ENCODE measurements at regions not wholly inside any gene's neighbourhood (a gene's known extent, or its start where the extent isn't known, plus 50 kb on each side); places are given as distances from the start of the nearest gene placed in this dataset.
"Not testable (repeated sequence)": the region's sequence is repeated elsewhere in the genome, so short reads cannot be mapped to it uniquely, and the experiment has no call there.

GRCh38 chr3:188974856-188975599 lies 196.7 kb upstream of the TPRG1 start:
- no peak for DNase-seq

DNA sequence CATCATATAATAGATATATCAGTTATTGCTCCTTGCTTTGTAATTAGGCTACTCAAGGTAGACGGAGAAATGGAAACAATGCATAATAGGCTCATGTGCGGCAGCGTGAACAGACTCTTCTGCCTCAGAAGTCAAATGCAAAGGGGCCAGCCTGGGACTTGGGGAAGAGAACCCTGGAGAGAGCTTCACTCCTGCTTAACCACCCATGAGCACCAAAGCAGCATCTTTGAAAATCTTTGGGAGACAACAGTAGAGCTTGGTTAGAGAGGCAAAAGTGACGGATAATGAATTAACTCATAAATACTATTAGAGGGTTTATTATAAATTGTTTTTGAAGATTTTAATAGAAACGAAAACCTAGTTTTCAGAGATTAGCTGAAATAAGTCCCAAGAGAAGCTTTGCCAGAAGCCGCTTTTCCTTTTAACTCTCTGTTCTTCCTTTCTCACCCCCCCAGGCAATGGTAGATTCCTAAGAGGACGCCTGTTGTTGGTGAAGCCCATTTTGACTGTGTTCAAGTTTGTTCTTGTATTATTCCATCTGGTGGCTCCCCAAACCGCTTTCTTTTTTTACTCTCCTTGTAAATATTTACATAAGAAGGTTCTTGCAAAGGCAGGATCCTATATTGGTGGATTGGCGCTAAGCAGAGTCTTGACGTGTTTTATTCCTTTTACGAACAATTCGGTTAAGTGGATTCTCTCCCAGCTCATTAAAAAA lies 196.0 kb upstream of the TPRG1 start:
- no peak for DNase-seq

GRCh38 chr3:188976407-188976806 lies 195.4 kb upstream of the TPRG1 start:
- no peak for DNase-seq

GRCh38 chr3:188978421-188979171 lies 193.2 kb upstream of the TPRG1 start:
- no peak for DNase-seq

- DNase-seq: no peak
Observed at GRCh38 chr3:188979248-188979647, 192.5 kb upstream of the TPRG1 start.

DNA sequence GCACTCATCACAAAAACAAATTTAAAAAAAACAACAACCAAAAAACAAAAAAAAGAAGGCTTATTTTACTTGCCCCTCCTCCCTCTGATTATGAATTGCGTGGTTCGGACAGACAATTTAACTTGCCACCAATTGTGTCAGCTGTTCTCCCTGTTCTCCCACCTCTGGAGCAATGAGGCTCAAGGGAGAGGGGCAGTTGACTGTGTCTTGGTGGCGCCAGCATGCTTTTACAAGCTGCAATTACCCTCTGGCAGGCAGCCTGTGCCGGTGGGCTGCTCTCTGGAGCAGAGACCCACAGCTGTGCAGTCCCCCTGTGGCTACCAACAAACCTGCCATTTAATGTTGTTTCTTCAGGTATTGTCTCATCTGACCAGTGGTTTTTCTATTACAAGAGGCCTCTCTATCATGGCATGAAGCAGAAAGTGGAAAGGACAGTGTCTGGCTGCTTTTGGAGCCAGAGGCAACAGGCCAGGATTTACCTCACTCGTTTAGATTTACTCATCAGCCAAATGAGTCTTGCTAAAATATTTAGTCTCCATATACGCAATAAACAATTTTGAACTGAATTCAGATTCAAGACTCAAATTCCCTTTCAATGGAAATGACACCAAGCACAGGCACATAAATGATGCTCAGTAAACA lies 192.0 kb upstream of the TPRG1 start:
- no peak for DNase-seq

DNA sequence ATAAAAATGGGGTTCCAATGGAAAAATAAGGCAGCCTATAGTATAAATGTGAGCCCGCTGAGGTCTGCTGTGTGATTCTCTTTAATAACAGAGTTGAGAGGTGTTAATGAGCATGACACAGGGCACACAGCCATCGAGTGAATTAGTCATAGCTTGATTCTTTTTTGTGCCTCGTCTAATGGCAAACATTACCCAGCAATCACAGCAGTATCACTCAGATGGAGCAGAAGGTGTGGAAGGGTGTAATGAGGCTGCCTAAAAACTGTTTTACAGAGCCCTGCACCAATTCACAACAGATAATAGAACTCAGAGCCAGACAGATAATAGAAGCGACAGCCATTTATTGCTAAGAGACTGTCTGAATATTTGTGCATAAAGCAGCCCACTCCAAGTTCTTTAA lies 178.6 kb upstream of the TPRG1 start:
- DNase-seq: no peak

- no peak for DNase-seq
Observed at GRCh38 chr3:189001559-189001958, 170.2 kb upstream of the TPRG1 start.

- no peak for DNase-seq
Observed at GRCh38 chr3:189003410-189003809, 168.4 kb upstream of the TPRG1 start.

DNA sequence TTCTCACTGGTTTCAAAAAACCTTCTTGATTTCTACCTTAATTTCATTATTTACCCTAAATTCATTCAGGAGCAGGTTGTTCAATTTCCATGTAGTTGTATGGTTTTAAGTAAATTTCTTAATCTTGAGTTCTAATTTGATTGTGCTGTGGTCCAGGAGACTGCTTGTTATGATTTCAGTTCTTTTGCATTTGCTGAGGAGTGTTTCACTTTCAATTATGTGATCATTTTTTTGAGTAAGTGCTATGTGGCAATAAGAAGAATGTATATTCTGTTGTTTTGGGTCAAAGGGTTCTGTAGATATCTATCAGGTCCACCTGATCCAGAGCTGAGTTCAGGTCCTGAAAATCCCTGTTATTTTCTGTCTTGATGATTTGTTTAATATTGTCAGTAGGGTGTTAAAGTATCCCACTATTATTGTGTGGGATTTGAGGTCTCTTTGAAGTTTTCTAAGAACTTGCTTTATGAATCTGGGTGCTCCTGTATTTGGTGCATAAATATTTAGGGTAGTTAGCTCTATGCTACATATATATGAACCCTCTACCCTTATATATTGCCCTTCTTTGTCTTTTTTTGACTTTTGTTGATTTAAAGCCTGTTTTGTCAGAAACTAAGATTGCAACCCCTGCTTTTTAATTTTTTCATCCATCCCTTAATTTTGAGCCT lies 158.4 kb upstream of the TPRG1 start:
- no peak for DNase-seq

DNA sequence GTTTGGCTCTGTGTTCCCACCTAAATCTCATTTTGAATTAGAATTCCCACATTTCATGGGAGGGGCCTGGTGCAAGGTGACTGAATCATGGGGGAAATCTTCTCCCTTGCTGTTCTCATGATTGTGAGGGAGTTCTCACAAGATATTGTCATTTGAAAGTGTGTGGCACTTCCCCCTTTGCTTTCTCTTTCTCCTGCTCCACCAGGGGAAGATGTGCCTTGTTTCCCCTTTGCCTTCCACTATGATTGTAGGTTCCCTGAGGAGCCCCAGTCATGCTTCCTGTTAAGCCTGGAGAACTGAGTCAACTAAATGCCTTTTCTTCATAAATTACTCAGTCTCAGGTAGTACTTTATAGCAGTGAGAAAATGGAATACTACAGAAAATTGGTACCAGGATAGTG lies 157.2 kb upstream of the TPRG1 start:
- no peak for DNase-seq

- DNase-seq: not testable (repeated sequence)
Observed at GRCh38 chr3:189022576-189023466, 148.9 kb upstream of the TPRG1 start.

GRCh38 chr3:189025866-189026265 lies 145.9 kb upstream of the TPRG1 start:
- no peak for DNase-seq

- no peak for DNase-seq
Observed at GRCh38 chr3:189027626-189028155, 144.1 kb upstream of the TPRG1 start.

GRCh38 chr3:189038773-189039745 lies 132.7 kb upstream of the TPRG1 start:
- no peak for DNase-seq

DNA sequence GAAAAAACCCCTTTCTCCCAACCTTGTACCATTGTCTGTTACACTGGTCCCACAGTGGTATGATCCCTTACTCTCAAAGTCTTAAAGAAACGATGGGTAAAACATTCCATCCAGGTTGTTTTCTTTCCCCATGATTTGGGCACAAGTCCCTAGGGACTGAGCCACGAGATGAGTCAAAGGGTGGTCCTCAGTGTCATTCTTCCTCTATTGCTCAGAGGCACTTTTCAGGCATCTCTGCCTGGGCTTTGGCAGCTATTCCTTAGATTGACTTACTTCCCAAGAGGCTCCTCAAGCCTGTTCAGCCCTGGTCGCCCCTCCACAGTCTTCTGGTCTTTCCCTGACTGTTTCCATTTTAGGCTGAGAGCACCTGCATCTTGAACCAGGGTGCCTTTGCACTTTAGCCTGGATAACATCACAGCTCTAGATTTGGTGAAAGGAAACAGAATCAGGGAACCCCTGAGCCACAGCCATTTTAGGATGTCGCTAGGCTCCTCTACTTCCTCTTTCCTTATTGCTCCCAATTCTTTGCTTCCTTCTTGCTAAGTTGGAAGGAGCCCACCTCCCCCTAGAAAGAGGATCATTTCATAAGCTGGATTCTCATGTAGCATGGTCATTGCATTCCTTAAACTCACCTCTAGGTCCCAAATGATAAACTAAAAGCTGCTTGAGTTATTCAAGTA lies 131.0 kb upstream of the TPRG1 start:
- DNase-seq: no peak

DNA sequence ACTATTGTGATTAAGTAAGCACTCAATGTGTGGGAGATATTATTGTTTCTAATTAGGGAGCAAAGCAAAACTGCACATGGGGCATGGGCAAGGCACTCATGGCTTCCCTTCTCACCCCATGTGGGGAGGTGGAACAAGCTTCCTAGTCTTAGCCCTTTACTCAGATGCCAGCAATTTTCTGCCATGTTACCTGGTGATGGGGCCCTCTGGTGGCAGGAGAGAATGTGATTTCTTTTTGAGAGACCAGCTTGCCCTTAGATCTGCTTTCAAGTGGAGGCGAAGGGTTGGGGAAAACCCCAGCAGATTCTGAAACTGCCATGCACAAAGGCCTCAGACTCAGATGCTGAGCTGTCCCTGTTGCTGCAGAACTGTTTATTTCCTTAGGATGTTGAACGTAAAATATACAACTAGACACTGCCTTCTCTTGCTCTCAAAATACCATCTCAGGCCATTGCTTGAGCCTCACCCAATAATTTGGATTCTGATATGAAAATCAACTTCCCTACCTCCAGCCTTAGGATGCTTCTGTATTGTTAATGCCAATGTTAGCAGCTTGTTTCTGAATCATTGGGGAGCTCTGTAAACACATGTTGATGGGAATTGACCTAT lies 130.2 kb upstream of the TPRG1 start:
- DNase-seq: peak; percentile 68

DNA sequence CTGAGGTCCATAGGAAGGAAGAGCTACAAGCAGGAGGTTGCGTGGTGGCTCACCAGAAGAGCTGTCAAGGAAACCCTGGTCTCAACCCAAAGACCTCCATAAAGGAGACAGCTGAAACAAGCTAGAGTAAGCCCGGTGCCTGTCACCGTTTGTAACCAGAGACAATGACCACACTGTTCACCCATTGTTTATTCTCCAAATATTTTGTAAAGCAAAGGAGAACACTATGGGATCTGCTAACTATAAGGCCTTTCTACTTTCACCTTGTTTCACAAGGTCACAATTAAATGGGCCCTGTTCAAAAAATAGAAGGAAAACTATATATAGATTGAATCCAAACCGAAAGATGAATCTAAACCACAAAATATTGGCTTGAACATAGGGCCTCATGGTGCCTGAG lies 128.9 kb upstream of the TPRG1 start:
- DNase-seq: no peak

Measured in activated T-cell treated with anti-CD3 and anti-CD28 coated beads for 4 hours (primary cell).